GM12874 (cell line): ENCODE measurements at regions not wholly inside any gene's neighbourhood (a gene's known extent, or its start where the extent isn't known, plus 50 kb on each side); places are given as distances from the start of the nearest gene placed in this dataset.

Experiments used
- CTCF ChIP-seq: IDR thresholded peaks from 2 replicates; pipeline ENCODE4 v1.5.1; 2011; ENCODE audit warnings: low read depth, mild to moderate bottlenecking, control low read depth, low read length, moderate library complexity; ENCODE audit not compliant: insufficient read depth

DNA sequence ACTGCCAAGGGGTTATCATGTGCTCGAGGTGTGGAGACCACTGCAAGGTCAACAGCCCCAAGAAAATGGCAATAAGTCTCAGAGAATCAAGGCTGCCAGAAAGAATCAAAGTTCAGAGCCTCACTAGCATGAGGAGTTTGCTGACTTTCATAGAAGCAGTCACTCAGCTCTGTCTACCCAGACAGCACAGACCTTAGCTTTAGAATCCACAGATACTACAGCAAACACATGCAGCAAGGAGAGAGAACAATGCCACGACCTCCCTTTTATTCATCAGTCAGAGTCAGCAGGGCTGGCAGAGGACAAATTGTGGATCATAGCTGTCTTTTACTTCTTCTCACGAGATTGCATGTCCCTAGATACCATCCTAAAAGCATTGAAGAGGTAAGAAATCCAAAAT lies 121.3 kb downstream of the MBL2 start:
- no peak for TF ChIP-seq CTCF

GRCh38 chr10:52652431-52653262 lies 119.9 kb downstream of the MBL2 start:
- TF ChIP-seq CTCF, result no peak

DNA sequence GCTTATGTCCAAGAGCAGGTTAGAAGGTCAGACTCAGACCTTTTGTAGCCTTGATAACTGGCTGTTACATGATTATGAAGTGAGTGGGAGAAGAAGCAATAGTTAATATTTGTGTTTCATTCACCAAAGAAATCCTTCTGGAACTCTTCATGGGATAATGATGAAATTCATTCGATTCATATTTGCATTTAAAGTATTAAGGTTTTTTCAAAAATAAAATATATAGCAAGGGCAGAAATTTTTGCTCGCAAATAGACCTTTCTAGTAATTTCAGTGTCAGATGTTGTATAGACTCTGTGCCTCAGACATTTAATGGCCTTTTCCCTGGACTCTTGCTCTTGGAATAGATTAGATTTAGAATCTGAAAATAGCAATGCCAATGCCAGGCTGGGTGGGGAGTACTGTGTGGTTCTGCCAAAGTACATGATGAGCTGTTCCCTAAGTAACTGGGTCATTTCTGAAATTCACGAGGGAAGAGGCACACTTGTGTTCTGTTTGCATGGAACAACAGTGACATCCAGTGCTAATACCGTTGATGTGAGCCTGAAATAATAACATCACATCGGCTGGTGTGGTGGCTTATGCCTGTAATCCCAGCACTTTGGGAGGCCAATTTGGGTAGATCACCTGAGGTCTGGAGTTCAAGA lies 119.2 kb downstream of the MBL2 start:
- no peak for TF ChIP-seq CTCF

GRCh38 chr10:52654201-52654600 lies 118.4 kb downstream of the MBL2 start:
- TF ChIP-seq CTCF, result no peak

- no peak for TF ChIP-seq CTCF
These were observed 114.5 kb downstream of the MBL2 start for GRCh38 chr10:52658112-52658511.

GRCh38 chr10:52659085-52659484 lies 113.5 kb downstream of the MBL2 start:
- no peak for TF ChIP-seq CTCF

GRCh38 chr10:52662256-52662655 lies 110.3 kb downstream of the MBL2 start:
- TF ChIP-seq CTCF, result no peak
